HG03439 (cell line): ENCODE measurements at regions not wholly inside any gene's neighbourhood (a gene's known extent, or its start where the extent isn't known, plus 50 kb on each side); places are given as distances from the start of the nearest gene placed in this dataset.

Experiments used
- ATAC-seq: cut with Tn5 transposase; IDR thresholded peaks from one replicate; pipeline ENCODE4 v1.9.1; 2021; ENCODE audit warnings: mild to moderate bottlenecking, moderate library complexity; ENCODE audit not compliant: unreplicated experiment

DNA sequence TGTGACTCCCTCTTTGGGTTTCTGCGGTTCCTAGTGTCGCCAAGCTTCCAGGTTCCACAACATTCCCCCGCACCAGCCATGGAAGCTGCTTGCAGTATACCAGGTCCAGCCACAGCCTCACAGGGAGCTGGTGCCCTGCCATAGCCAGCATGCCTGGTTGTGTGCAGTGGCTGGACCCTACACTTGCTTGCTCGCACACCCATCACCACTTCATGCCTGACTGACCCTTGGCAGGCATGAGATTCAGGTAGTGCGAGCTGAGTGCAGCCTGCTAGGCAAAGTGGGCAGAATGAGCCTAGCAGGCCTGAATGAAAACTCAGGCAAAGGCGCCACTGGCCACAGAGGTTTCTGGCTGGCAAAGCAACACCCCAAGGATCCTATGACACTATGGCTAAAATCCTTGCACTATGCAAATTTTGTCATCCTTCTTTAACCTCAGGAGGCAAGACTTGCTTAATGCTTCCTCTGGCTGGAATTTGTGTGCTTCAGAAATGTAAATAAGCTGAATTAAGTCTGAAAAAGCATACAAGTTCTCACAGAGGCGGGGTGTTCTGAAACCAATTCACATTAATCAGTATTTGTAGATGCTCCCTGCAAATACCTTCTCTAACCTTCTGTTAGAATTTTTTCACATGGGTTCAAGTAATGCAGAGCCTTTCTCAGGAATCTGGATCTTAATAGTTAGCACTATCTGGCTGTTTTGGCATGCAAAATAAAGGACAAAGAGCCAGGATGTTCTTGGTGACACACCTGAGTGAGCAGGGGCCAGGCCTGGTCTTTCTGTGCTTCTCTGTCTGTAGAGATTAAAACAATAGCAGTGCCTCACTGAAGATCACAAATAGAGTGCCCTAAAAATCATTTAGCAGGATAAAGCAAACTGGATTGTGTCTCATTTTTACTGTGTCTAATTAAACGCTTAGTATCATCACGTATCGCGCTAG, 256.9 kb downstream of the GPATCH2 start:
- ATAC-seq: no peak

DNA sequence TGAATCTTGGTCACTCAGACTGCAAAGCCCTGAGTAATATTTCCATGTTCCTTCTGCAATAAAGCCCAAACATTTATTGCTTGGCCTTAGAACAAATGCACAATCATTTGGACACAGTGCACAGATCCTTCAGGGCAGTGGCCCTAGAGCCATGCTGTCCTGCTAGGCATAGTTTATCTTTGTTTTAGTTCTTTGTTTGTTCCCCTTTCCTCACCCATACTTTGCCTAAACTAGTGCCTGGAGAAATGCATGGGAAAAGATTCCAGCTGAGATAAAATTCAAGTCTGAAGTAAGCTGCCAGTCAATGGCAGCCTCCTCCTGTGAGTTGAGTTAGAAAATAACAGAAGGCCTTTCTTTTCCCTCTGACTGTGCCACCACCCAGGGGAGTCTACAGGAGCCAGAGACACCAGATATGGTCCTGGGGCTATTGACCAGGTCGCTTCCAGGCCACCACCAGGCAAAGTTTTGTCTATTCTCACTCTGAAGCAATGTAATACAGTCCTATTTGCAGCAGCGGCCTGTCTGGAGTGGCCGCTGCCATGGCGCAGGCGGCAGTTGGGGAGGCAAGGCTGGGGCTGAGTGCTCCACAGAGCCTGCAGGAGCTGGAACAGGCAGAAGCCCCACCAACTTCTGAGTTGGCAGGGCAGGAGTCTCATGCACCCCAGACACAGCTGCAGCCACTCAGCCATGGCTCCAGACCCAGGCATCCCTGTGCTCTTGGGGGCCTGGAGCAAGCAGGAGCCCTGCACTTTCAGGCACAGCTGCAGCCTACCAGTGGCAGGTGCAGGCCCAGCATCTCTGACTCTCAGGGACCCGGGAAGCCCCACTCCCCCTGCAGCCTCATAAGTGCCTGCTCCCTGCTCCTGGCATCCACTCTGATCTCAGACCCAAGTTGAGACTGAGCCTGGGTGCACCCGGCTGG, 258.6 kb downstream of the GPATCH2 start:
- ATAC-seq: no peak

DNA sequence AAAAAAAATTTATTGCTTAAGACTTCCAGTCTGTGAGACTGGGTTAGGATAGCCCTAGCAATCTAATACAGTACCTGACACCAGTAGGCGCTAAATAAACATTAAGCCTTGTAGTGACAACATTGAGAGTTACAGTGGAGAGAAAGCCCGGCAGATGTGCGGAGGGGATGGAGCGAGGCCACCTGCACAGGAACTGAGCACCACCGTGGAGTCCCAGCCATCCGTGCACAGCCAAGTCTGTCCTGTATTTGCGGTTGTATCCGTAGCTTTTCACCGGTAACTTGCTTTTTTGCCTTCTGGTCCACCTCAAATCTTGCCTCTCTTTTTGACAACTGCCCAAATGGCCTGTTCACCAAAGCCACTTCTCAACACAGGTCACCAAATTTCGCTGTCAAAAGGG, 260.1 kb downstream of the GPATCH2 start:
- ATAC-seq: no peak

DNA sequence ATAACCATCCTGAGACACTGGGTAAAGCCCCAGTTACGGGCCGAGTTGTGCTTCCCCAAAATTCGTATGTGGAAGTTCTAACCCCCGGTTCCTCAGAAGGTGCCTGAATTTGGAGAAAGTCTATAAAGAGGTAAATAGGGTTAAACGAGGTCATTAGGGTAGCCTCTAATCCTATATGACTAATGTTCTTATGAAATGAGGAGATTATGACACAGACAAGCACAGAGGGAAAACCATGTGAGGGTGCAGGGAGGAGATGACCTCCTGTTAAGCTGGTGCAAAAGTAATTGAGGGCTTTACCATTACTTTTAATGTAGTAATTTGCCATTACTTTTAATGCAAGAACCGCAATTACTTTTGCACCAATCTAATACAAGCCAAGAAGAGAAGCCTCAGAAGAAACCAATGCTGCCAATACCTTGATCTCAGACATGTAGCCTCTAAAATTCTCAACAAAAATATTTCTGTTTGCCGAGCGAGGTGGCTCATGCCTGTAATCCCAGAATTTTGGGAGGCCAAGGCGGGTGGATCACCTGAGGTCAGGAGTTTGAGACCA, 260.8 kb downstream of the GPATCH2 start:
- no peak for ATAC-seq

DNA sequence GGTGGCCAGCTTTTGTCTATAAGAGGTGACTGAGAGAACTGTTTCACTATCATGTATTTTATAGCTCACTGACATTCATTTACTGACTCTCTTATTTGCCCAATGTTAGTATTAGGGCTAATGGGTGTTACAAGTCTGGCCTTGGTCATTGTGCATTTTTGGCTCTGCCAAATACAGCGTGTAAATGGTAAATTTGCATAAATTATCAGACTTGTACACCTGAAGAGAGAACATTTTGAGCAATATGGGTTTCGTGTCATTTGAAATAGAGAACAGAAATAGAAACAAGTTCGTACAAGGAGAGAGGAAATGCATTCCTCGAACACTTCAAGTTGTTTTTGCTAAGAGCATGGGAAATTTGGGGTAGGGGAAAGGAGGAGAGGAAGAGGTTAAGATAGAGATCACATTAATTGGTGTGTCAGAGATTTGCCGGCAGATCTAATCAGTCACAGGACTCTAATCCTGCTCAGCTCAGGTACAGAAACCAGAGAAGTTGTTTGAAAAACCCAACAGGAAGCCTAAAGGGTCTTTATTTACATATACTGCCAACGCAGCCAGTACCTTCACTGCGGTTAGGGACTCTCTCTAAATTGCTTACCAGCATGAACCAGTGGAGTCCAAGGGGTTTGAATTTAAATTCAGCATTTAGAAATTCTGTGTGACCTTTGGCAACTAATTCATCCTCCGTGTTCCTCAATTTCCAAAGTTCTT, 261.5 kb downstream of the GPATCH2 start:
- peak; percentile 85 for ATAC-seq

DNA sequence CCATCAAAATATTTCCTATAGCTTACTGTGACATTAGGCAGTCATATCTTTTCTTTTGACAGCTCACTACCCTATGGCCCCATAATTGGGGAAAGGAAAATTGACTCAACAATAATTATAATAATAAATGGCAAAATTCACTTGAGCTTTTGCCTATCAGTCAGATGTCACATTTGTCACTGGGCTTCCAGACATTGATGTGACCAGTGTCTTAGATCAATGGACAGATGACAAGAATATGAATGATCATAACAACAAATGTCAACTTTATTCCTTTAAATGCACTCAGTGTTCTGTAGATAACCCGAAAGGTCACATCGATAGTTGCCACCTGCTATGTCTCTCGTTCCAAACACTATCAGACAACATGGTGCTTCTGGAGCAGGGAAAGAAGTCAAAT, 266.7 kb downstream of the GPATCH2 start:
- no peak for ATAC-seq

DNA sequence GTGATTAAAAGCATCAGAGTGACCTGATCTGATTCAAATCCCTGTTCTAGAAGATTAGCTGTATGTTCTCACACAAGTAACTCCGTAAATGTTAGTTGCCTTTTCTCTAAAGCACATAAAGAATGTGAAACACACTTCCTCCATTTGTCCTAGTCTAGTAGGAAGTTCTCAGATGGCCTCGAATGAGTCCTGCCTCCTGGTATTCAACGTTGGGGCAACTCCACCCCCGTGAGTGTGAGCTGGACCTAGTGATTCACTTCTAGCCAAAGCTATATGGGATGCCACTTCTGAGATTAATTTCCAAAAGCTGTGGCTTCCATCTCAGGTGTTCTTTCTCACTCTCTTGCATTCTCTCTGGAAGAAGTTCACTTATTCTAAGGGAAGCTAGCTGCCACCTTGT, 267.6 kb downstream of the GPATCH2 start:
- ATAC-seq: no peak

DNA sequence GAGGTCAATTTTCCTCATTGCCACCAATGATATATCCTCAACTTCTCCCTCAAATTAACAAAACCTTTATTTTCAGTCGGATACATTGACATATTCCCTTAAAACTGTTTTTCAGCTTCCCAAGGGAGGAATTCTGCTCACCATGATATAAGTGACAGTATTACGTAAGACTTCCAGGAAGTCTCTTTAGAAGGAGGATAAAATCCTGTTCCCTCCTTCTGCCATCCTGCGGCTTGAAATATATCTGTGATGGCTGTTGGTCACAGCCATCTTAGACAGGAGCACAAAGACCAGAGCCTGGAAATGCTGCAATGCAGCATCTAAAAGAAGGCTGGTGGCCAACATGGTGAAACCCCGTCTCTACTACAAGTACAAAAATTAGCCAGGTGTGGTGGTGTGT, 270.4 kb downstream of the GPATCH2 start:
- no peak for ATAC-seq

DNA sequence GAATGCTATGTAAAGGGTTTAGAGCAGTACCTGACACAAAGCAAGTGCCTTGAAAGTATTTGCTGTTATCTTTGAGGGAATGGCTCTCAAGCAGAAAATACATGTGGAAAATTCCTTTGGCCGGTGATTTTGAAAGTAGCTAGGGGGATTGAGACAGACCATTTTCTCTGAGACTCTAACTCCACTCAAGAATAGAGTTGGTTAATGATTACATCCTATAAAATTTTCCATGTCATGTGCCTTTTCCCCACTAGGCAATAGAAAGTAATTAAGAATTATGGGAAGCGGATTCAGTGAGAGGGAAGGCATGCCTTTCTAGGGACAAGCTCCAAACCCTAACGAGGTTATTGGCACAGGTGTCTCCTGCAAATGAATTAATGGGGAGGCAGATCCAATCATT, 276.0 kb downstream of the GPATCH2 start:
- no peak for ATAC-seq

DNA sequence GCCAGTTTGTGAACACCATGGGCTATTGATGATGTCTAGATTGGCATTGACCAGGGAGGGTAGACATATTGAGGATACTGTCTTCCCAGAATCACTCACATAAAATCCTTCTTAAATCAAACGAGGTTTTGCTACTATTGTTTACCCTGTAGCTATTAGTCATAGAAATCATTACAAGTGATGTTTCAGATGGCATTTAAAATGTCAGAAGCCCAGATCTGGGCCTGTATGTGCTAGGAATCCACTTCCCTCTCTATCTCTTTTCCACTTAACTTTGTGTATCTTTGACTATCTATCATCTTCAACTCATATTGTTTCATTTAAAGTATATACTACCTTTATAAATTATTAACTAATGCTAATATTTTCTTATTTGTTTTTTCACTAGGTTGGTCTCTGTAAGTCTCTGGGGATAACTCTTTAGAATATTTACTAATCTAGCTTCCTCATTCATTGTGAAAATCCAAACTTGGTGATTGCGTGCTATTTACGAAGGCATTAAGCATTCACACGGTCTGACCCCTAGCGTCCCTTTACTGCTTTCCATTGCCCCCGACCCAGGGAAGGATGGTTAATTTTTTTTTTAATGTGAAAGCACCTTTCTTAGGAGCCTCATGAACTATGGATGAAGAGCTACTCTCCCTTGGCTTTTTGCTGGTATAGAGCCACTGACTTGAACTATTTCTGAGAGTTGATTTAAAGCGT, 281.8 kb downstream of the GPATCH2 start:
- no peak for ATAC-seq

DNA sequence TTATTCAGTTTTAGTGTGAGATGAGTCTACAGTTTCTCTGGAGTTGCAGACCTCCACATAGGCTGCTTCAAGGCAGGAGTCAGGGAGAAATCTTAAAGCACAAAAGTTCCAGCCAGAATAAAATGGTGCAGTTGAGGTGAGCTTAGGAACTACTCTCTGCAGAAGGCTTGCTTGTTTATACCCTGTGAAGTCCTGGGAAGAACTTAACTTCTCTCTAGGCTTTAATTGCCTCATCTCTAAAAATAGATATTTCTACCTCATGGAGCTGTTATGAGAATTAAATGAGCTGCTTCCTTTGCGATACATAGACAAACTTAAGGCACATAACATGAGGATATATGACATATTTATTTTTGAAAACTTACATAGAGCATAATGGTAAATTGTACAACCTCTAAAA, 286.2 kb downstream of the GPATCH2 start:
- ATAC-seq: no peak

DNA sequence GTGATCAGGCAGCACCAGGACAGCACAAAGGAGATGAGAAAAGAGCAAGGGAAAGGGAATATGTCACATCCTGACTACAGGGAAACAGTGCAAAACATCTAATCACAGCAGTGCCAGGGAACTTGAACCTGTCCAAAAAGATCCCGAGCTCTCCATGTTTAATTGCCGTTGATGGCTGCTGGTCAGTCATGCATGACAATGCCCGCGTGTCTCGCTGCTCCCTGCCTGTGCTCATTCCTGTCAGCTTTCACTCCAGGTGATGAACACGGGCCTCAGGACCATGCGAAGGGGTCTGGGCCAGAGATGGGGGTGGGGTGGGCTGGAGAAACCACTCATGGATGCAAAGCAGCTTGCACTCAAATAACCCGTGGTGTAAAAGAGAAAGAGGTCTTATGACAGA, 287.0 kb downstream of the GPATCH2 start:
- ATAC-seq: no peak

DNA sequence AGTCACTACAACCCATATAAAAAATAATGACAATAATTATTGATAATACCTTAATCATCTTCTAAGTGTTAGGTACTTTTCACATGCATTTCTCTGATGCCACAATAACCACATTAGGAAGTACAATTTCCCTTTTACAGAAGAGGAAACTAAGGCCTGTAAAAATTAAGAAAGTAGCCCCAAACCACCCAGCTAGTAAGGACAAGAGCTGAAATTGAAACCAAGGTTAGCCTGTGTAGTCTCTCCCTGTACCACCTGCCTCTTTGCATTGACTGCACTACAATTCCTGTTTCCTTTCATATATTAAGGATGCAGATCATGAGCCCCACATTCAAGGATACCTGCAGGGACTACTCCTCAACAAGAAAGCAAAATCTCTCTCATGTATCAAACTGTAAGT, 288.8 kb downstream of the GPATCH2 start:
- no peak for ATAC-seq

DNA sequence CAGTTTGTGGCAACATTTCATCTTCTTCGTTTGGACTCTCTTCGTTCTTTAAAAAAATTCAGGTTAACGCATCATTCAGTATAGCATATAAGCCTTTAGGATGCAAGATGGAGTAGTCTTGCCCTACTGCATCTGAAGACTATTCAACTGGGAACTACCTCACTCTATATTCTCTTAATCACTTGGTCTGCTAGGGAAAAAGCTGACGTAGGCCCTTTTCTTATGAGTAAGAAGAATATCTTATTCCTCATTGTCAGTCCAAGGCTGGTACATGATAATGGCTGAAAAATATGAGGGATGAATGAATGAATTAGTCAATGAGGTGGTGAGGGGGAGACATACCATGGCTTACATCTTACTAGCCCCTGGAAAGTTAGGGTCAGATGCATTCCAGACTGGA, 294.2 kb downstream of the GPATCH2 start:
- no peak for ATAC-seq

DNA sequence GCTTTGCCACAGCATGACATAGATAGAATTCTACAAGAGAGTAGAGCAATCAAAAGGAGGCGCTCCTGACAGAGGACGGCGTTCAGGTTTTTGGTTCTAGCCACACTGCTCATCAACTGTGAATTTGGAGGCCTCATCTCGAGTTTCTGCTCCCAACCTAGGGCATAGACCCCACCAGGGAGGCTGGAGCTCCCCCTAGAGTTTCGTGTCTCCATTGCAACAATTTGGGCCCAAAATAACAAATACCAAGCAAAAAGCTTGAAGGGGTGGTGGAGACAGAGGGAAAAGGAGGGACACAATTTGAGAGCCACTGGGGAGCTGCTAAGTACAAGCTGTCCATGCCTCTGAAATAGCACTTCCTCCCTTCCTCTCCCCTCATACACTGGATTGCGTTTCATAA, 297.0 kb downstream of the GPATCH2 start:
- peak; percentile 85 for ATAC-seq

DNA sequence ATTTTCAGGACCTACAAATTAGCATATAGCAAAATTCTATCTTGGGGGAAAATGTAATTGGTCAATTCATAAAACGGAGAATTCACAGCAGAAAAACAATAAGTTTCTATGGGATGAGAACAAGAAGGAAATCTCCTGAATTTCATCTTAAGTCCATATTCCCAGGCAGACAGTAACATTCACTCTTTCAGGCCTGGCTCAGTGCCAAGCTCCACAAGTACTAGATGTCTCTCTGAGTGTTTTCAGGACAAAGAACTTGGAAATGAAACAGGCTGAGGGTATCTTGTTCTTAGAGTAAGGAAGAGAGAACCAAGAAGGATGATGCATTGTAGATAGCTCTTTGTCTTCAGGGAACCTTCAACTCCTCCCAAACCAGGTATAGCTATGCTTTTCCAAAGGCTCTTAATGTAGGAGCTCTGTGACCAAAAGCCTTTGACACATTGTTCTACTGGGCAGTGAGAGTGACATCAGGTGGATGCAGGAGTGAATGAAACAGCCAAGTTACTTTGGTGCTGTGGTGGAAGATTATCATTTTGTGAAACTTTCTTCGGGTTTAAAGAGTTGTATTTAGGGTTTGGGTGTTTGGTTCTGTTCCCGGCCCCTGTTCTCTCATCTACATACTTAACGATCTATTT, 298.3 kb downstream of the GPATCH2 start:
- no peak for ATAC-seq

DNA sequence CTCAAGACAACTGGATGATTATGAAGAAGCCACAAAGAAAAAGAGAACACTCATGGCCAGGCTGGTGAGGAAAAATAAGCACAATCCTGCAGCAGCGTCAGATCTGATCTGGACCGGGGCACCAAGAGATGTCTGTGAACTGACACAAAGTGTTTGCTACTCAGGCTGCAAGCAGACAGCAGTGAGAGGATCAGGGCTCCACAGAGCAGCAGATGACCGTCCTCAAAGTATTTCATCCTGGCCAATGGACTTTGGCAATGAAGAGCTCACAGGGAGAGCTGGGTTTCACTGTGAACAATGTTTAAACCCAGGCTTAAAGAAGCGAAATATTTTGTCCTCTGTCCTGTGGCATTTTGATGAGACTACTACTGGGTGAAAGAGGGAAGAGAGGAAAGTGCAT, 299.2 kb downstream of the GPATCH2 start:
- ATAC-seq: no peak

DNA sequence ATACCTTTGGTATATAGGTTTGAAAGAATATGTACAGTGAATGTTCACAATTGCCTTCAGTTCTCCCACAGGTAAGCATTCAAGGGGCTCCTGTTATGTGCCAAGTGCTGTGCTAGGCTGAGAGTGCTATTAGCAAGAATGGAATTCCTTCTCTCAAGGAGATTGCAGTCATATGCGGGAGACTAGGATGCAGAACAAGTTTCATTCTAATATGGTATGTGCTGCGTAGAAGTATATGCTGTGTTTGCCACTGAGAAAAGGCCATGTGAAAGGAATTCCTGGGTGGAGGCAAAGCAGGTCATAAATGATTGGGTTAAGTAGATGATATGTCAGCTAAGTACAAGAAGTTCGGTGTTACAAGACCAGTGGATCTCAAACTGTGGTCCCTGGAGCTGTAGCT, 303.0 kb downstream of the GPATCH2 start:
- ATAC-seq: no peak

DNA sequence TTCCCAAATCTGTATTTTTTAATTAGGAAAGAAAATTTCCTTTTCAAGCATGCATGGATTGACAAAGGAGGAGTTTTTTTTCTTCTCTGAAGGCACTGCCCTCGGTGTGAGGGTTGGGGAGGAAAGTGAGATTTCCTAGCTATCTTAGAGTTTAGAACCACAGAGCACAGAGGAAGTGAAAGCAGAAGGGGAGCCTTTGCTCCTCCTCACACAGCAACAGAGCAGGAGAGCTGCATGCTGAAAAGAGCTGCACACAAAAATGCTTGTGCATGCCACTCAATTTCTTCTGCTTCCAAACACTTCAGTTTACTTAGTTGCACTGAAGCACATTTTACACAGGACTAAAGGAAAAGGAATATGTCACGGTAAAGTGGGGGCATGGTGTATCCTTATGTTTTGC, 308.1 kb downstream of the GPATCH2 start:
- peak; percentile 93 for ATAC-seq

DNA sequence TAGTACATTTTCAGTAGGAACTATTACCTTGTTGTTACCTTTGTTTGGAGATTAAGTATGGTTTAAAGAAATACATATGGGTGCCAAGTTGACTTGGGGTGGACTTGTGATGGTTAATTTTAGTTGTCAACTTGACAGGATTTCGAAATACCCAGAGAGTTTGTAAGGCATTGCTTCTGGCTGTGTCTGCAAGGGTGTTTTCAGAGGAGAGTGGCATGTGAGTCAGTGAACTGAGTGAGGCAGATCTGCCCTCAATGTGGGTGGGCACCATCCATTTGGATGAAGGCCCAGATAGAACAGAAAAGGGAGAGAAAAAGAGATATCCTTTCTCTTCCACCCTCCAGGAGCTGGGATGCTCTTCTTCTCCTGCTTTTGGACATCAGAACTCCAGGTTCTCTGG, 315.5 kb downstream of the GPATCH2 start:
- no peak for ATAC-seq
